ENCODE measurements at regions not wholly inside any gene's neighbourhood (a gene's known extent, or its start where the extent isn't known, plus 50 kb on each side); places are given as distances from the start of the nearest gene placed in this dataset.
"Not testable (repeated sequence)": the region's sequence is repeated elsewhere in the genome, so short reads cannot be mapped to it uniquely, and the experiment has no call there.

DNA sequence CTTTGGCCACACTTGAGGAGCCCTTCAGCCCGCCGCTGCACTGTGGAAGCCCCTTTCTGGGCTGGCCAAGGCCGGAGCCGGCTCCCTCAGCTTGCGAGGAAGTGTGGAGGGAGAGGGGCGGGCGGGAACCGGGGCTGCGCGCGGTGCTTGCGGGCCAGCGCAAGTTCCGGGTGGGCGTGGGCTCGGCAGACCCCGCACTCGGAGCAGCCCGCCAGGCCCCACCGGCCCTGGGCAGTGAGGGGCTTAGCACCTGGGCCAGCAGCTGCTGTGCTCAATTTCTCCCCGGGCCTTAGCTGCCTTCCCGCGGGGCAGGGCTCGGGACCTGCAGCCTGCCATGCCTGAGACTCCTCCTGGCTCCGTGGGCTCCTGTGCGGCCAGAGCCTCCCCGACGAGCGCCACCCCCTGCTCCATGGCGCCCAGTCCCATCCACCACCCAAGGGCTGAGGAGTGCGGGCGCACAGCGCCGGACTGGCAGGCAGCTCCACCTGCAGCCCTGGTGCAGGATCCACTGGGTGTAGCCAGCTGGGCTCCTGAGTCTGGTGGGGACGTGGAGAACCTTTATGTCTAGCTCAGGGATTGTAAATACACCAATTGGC is 129.2 kb downstream of the MRPL14 start:
- not testable (repeated sequence) for DNase-seq

DNA sequence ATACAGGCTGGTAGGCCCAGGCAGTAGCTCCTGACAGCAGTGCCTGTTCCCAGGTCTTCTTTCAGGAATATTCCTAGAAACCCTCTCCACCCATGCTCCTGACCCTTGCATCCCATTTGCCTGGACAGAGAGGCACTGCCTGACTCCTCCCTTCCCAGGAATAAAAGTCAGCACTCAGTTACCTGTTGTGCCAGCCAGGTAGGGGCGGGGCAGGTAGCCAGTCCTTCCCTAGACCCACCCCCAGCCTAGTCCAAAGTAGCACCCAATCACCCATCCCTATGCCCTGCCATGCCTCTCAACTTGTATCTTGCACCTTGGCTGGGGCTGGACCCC is 129.9 kb downstream of the MRPL14 start:
- no peak for DNase-seq

DNA sequence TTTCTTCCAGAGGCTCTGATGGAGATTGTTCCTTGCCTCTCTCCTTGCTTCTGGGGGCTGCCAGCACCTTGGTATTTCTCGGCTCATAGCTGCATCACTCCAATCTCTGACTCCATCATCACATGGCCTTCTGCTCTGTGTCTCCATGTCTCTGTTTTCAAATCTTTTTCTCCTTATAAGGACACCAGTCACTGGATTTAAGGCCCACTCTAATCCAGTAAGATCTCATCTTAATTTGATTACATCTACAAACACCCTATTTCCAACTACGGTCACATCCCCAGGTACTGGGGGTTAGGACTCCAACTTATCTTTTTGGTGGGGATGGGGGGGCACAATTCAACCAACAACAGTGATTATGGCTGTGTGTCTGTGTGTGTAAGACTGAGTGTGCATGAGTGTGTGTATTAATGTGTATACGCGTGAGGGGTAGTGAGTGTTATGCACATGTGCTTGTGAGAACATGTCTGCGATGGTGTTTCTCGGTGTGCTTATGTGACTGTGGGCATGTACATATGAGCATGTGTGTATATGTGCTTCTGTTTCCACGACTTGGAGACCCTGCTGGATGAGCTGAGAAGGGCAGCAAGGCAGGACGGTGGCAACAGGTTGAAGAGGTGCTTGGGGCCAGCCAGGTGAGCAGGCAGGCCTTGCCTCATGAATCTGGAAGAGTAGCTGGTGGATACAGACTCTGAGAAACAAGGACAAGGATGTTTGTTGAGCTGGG is 130.5 kb downstream of the MRPL14 start:
- DNase-seq, result no peak

DNA sequence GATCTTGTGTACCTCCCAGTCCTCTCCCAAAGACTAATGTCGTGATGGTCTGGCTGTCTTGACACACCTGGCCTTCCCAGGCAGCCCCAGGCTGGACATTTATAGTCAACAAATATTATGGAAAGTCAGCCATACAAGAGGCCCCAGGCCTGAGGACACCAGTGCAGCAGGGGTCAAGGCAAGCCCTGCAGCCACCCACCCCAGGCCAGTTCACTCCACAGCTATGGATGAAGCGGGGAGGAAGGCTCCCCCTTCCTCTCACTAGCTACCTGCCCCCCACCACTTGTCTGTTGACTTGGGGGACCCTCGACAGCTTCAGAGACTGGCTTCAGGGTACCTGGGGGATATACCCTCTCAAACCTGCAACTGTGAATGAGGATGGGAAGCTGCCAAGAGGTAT is 132.1 kb downstream of the MRPL14 start:
- no peak for DNase-seq

DNA sequence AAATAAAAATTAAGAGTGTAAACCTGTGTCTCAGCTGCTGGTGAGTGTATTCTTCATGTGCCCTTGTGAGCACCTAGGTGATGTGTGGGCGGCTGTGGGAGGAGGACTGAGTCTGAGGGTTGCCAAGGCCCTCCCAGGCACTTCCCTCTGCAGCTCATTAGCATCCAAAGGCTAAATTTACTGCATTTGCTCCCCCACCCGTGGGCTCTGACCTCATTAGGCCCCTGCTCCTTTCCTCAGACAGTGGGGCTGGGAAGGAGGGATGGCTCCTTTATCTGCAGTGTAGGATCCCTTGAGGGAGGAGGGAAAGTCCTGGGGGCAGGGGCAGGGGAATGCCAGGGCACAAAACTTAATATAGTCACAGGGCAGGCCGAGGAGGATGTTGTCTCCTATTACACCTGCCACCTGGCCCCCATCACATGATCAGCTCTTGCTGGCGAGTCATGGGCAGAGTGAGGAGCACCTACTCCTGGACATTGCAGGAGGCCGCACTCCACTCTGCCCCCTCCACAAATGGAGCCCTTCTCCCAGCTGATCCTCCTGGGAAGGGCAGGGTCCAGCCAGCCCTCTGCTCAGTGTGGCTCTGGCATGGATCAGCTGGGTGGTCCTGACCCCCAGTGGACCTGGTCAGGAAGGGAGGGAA is 133.2 kb downstream of the MRPL14 start:
- peak; percentile 12 for DNase-seq

DNA sequence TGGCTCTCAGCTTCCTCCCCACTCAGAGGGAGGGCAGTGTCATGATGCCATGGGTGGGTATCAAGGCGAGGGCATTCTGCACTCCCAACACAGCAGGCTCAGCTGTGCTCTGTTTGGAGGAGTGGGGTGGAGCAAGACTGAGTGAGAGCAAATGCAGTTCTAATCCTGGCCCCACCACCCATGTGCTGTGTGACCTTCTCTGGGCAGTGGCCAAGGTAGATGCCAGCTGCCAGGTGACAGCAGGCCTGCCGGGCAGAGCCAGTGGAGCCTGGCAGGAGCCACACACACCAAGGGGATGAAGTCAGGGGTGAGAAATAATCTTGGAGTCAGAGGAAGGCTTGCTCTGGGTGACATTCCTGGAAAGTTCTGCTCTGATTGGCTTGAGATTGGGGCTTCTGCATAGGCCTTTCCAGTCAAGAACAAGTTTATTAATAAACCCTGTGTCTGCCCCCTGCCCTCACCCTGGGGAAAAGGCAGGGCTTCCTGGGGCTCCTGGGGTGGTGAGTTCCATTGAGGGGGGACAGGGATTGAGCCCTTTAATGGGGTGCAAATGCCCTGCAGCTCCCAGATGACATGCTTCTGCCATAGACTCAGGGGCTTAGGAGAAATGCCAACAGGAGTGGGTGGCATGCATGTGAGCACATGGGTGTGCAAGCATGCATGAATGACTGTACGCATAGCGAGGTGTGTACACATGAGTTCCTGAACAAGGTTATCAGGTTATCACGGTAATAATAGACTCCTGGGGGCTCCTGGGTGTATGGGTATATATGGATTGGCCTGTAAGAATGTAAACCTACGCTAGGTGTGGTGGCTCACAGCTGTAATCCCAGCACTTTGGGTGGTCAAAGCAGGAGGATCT is 134.2 kb downstream of the MRPL14 start:
- DNase-seq, result no peak

DNA sequence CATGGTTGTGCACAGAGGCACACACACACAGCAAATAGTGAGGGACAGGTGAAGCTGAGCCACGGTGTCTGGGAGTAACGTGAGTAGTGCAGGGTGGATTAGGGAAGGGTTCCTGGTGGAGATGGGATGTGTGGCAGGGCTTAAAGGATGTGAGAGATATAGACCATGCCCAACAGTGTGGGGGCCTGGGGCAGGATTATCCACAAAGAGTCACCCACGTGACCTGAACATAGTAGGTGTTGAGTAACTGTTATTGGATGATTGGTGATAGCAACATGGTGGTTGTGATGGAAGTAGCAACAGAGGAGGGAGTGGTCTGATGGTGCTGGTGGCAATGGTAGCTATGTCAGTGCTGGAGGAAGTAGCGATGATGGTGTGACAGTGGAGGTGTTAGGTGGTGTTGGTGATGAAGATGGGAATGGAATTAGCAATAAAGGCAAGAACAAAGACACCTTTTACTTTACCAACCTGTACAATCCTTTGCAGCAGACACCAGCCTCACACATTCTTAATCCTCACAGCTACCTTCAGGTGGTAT is 135.1 kb downstream of the MRPL14 start:
- no peak for DNase-seq

DNA sequence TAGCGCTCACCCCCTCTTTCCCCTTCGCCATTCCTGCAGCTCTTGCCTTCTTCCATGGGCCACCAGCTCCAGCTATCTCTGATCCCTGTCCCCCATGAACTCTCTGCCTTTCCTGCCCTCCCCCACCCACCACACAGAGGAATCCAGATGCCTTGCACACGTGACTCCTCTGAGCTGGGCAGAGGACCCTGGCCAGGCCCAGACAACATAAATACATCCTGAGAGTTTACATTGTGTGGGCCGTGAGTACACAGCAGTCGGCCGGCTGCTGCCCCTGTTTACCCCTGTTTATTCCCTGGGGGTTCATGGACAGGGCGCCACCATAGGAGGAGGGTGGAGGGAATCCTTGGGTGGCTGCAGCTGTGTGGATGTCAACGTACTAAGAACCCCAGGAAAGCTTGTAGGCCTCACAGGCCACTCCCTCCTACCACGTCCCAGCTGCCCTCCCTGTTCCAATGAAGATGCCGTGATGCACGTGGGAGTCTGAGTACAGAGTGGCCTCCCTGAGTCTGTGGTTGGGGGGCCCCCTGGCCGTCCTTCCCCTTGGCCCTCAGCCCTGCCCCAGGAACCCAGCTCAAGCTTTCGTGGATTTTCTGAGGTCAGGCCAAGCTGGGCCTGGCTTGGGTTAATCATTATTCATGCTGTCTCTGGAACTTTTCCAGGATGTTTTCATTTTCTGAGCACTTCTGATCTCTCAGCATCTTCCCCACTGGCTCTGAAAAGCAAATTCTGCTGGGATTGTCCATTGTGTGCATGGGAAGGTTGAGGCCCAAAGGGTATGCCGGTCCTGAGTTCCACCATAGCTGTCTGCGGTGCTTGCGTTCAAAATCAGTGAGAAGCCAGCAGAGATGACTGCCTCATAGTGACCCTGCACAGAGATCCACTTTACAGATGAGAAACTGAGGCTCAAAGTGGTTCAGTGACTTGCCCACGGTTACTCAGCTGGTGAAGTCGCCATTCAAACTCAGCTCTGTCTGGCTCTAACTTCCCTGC is 136.3 kb downstream of the MRPL14 start:
- no peak for DNase-seq

DNA sequence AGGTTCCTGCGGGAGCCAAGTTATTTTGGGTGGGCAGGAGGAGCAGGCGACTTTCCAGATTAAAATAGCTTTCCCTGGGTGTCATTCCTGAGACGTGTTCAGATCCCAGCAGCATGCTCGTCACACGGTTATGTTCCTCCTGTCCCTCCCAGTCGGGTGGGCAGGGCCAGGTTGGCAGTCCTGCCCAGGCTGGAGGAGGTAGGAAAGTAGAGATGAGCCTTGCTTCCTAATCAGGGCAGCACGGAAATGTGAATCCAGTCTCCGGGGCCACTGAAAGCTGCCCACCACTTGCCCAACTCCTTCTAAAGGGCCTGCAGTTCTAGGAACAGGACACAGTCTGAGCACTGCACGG is 137.0 kb downstream of the MRPL14 start:
- no peak for DNase-seq

DNA sequence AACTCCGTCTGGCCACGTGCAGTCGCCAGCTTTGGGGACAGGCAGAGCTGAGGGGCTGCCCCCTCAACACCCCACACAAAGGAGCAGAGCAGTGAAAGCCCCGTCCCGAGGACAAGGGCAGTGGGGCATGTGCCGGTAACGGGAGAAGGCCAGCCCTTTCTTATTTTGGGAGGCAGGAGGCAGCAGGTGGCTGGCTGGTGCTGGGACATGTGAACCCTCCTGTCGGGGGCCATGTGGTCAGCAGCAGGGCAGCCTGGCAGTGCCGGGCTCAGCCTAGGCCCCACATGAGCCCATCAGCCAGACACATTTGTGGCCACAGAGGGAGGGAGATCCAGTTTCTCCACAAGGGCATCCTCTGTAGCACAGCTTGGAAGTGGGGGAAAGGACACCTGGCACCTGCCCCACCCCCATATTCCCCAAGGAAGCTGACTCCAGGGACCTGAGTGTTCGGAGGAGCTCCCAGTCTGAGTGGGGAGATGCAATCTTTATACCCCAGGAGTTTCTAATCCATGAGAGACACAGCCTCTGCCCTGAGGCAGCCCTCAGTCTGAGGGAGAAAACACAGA is 137.6 kb downstream of the MRPL14 start:
- DNase-seq, result no peak

DNA sequence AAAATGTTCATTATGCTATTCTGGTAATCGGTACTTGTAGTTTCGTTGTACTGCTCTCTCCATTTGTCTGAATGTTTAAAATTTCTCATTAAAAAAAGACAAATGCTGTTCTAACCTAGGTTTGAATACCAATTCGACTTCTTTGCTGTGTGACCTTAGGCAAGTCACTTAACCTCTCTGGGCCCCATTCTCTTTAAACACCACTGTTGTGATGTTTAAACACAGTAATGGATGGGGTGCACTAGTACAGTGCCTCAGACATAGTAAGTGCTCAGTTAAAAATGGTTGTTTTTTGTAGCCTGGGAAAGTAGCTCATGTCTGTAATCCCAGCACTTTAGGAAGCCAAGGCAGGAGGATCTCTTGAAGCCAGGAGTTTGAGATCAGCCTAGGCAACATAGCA is 138.5 kb downstream of the MRPL14 start:
- no peak for DNase-seq

DNA sequence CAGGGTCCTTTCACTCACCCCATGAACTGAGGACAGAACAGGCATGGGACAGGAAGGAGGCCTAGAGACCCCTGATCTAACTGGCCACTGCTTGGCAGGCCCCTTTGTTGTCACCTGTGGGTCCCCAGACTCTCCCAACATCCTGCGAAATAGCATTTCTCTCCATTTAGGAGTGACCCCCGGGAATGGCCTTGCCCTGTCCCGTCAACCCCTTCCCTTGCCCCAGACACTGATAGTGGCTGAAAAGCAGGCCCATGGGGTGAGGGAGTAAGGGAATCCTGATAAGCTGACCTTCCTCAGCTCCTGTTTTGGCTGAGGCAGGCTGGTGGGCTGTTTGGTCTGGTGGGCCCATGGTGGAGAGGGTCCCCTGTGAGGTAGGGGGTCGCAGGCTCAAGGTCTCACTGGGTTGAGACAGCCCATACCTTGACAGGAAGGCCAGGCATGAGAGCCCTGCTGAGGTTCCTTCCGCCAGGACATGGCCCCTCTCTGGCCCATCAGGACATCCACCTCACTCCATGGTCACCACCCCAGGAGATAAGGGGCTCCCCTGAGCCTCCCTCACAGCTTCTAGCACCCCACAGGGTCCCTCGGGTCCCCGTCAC is 139.3 kb downstream of the MRPL14 start:
- no peak for DNase-seq

DNA sequence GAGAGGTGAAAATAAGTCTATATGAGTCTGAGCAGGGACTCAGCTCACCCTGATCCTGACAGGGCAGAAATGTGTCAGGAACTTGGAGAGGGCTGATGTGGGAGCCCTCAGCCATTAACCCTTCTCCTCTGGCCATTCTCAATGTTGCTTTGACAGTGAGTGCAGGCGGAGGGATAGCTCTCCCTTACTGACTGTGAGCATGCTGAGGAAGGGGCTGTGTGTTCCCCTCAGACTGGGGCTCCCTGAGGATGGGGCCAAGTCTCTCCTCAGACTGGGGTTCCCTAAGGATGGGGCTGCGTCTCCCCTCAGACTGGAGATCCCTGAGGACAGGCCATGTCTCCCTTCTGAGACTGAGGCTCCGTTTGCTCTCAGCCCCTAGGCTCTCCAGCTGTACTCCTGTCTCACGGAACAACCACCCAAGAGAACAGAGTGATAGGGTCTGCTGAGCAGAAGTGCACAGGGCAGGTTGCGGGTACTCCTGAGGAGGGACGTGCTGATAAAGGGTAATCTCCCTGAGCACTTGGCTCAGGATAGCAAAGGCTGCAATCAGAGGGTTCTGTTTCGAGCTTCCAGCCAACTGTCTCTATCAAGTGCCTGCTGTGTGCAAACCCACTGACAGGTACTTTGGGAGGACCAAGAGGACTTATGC is 141.0 kb downstream of the MRPL14 start:
- peak; percentile 53 for DNase-seq

DNA sequence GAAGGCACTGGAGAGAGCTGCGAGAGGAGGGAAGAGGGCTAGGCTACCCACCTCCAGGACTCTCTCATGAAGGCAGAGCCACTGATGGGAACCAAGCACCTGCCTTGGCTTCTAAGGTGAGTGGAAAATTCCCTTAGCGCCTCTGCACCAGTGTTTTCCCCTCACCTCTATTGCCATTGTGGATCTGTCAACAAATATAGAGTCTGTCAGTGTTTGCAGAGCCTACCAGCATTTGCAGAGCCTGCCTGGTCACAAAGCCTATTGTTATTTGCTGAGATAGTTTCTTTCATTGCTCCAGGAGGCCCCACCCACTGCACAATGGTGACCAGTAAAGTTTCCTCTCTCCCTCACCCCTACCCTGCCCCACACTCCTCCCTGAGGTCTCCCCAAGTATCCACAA is 141.9 kb downstream of the MRPL14 start:
- no peak for DNase-seq

DNA sequence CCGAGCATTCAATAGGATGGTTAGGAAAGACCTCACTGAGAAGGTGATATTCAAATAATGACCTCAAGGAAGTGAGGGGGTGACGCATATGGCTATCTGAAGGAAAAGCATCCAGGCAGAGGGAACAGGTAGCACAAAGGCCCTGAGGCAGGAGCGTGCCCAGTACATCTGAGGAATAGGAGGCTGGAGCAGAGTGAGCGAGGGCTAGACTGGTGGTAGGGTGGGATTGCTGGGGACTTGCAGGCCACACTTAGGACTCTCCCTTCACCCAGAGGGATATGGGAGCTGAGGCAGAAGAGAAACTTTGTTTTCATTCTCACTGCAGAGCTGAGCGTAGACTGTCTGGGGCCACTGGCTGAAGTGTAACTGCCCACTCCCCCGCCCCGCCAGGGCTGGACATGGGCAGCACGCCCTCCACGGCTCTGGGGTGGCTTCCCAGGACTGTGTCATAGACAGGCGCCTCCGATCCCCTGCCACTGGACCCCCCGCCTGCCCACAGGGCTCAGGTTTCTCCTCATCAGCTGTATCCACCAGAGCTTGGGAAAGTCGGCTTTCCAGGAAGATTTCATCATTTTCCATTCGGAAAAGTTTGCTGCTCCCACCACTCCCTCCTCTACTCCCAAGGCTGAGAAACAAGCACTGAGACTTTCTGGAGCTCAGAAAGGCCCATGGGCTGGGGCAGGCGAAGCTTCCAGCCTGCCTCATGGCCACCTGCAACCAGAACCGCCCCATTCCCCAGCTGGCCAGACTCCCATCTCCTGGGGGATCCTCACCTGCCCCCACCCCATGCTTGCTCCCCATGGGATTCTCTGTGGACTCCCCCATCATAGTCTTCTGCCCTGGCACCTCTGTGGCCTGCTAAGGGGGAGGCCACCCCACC is 142.6 kb downstream of the MRPL14 start:
- no peak for DNase-seq

DNA sequence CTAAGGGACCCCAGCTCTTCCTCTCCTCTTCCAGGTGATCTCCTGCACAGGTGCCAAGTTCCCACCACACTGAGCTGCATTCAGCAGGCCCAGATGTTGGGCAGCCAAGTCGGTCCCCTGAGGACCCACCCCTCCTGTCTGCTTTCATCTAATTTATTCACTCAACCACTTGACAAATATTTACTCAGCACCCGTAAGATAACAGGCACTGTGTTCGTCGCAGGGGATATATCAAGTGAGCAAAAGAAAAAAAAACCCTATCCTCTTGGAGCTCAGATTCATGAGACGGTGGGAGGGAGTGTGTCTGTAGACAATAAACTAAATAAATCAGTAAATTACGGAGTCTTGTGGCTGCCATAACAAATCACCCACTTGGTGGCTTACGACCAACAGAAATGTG is 143.6 kb downstream of the MRPL14 start:
- DNase-seq, result peak; percentile 66

DNA sequence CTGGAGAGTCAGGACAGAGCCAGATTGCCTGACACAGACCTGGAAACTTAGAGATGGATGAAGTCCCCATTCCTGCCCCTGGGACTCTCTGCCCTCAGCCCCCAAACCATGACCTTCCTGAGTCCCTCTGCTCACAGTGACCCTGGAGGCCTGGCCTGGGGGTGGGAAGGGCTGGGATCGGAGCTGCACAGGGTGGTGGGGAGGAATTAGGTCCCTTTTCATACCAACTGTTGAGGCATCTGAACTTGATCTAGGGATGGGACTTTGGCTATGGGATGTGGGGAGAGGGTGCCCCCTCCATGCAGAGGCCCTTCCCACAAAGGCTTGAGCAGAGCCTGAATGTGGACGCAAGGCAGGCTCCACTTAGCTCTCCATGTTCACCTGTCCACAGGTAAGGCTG is 144.1 kb downstream of the MRPL14 start:
- DNase-seq, result no peak

DNA sequence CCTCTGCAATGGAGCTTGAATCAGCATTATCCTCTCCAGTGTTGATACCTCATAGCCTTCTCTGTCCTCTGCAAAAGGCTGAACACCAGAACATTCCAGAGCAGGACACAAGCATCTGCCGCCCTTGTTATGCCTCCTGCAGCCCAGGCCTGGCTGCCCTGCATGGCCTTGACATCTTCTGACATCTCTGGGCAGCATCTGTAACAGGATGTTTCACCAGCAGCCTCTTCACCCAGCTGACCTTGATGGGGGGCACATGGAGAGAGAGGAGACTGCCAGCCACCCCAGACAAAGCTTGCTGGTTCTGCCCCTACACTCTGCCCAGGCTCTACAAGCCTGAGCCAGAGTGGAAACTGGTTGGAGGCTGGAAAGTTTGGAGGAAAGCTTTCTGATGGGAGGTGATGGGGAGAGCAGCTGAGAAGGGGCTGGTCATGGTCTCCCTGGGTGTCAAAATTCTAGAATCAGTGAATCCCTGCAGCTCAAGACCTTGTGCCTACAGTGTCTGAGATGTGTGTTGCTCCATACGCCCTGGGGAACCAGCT is 145.1 kb downstream of the MRPL14 start:
- DNase-seq, result no peak

DNA sequence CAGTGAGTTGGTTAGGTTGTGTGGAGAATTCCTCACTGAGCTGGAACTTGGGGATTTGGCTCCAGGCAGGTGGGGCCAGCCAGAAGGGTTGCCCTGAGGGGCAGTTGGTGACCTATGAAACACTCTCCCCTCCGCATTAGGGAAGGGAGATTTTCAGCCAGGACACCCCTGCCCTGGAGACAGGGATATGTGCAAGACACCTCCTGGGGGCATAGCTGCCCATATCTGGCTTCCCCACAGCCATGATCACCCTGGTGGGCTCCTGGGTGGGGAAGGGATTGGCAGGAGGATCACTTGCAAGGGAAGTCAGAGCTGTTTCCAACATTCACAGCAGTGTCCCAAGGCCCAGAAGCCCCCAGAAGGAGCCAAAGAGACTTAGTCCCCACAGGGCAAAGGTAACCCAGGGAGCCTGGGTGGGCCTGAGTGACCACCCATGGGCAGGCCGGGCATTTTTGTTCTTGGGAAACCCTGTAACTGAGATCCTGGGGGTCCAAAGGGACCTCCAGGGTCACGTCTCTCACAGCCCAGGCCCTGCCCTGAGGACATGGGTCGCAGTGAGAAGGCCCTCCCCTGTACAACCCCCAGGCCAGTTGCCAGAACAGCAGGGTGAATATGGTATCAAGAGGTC is 145.8 kb downstream of the MRPL14 start:
- no peak for DNase-seq
